HEK293T (cell line): ENCODE measurements at regions not wholly inside any gene's neighbourhood (a gene's known extent, or its start where the extent isn't known, plus 50 kb on each side); places are given as distances from the start of the nearest gene placed in this dataset.

Experiments
- CTCF ChIA-PET: fragments of 350-600 bp; formaldehyde crosslinking; extraction: SDS; loops from one replicate; lab custom pipeline; 2021; ENCODE audit warnings: antibody characterized with exemption, inconsistent platforms; lab: Yijun Ruan, JAX
- POLR2A ChIA-PET: fragments of 350-600 bp; formaldehyde crosslinking; extraction: SDS; loops from one replicate; lab custom pipeline; 2020; ENCODE audit warnings: antibody characterized with exemption, inconsistent platforms; lab: Yijun Ruan, JAX
- DNase-seq: peaks from one replicate; pipeline ENCODE4 v3.0.0; 2012; ENCODE audit warnings: mixed read lengths; ENCODE audit errors: extremely low spot score
- ARNT ChIP-seq: fragments of 450-650 bp; IDR thresholded peaks from 2 replicates; pipeline ENCODE4 v1.6.1; 2017; ENCODE audit warnings: mild to moderate bottlenecking
- BHLHE40 ChIP-seq: fragments of 450-650 bp; IDR thresholded peaks from 2 replicates; pipeline ENCODE4 v1.6.1; 2016; ENCODE audit warnings: mild to moderate bottlenecking, moderate library complexity, borderline replicate concordance
- CTBP1 ChIP-seq: fragments of 450-650 bp; IDR thresholded peaks from 2 replicates; pipeline ENCODE4 v1.6.1; 2016; ENCODE audit warnings: borderline replicate concordance
- ELF4 ChIP-seq: fragments of 450-650 bp; IDR thresholded peaks from 2 replicates; pipeline ENCODE4 v1.6.1; 2017; ENCODE audit warnings: antibody characterized with exemption
- FOXA1 ChIP-seq: fragments of 450-650 bp; IDR thresholded peaks from 2 replicates; pipeline ENCODE4 v1.6.1; 2016; ENCODE audit warnings: mild to moderate bottlenecking
- FOXK2 ChIP-seq: fragments of 450-650 bp; IDR thresholded peaks from 2 replicates; pipeline ENCODE4 v1.6.1; 2016; ENCODE audit warnings: mild to moderate bottlenecking
- FOXM1 ChIP-seq: fragments of 450-650 bp; IDR thresholded peaks from 2 replicates; pipeline ENCODE4 v1.6.1; 2017; ENCODE audit warnings: mild to moderate bottlenecking, borderline replicate concordance
- HDGF ChIP-seq: fragments of 450-650 bp; IDR thresholded peaks from 2 replicates; pipeline ENCODE4 v1.6.1; 2017; ENCODE audit warnings: antibody characterized with exemption, borderline replicate concordance
- L3MBTL2 ChIP-seq: fragments of 450-650 bp; conservative IDR thresholded peaks from 2 replicates; pipeline ENCODE4 v1.6.1; 2016; ENCODE audit warnings: mild to moderate bottlenecking
- LEF1 ChIP-seq: fragments of 450-650 bp; IDR thresholded peaks from 2 replicates; pipeline ENCODE4 v1.6.1; 2017; ENCODE audit warnings: mild to moderate bottlenecking, borderline replicate concordance
- NFRKB ChIP-seq: fragments of 450-650 bp; IDR thresholded peaks from 2 replicates; pipeline ENCODE4 v1.6.1; 2016; ENCODE audit warnings: mild to moderate bottlenecking, moderate library complexity
- PKNOX1 ChIP-seq: fragments of 450-650 bp; IDR thresholded peaks from 2 replicates; pipeline ENCODE4 v1.6.1; 2016
- SP1 ChIP-seq: fragments of 450-650 bp; IDR thresholded peaks from 2 replicates; pipeline ENCODE4 v1.6.1; 2017
- SUZ12 ChIP-seq: fragments of 450-650 bp; IDR thresholded peaks from 2 replicates; pipeline ENCODE4 v1.6.1; 2016; ENCODE audit warnings: mild to moderate bottlenecking
- TARDBP ChIP-seq: fragments of 450-650 bp; IDR thresholded peaks from 2 replicates; pipeline ENCODE4 v1.6.1; 2016
- ZNF384 ChIP-seq: fragments of 450-650 bp; IDR thresholded peaks from 2 replicates; pipeline ENCODE4 v1.6.1; 2016

- POLR2A ChIA-PET, result no interaction called here
- CTCF ChIA-PET, result no interaction called here
- DNase-seq, result no peak
- TF ChIP-seq ARNT (no peak), SP1 (no peak), HDGF (no peak), CTBP1 (no peak), NFRKB (no peak), ZNF384 (no peak), TARDBP (no peak), FOXA1 (no peak), BHLHE40 (no peak), FOXM1 (no peak), SUZ12 (no peak)
These were observed 331.7 kb downstream of the FRK start for GRCh38 chr6:115729036-115729435.

GRCh38 chr6:115728171-115728570, 332.5 kb downstream of the FRK start:
- TF ChIP-seq HDGF (no peak), LEF1 (no peak), L3MBTL2 (no peak), ZNF384 (no peak), PKNOX1 (no peak), SUZ12 (no peak), FOXA1 (no peak), ELF4 (no peak), SP1 (no peak), FOXM1 (no peak), FOXK2 (no peak), ARNT (no peak), TARDBP (no peak), CTBP1 (no peak), BHLHE40 (no peak), NFRKB (no peak)

GRCh38 chr6:115721564-115721963, 339.1 kb downstream of the FRK start:
- ChIA-PET CTCF (interaction anchor here (0.6 kb wide), 1 partner anchor 11 kb away, joined by 3 read pairs; no protein-coding TSS in a partner anchor), POLR2A (no interaction called here)
- no peak for TF ChIP-seq NFRKB
- no peak for DNase-seq

More at GRCh38 chr6:115728171-115728570, 332.5 kb downstream of the FRK start:
- ChIA-PET CTCF (no interaction called here), POLR2A (no interaction called here)
- DNase-seq, result no peak

- ChIA-PET CTCF (interaction anchor here (0.6 to 0.7 kb wide), 2 partner anchors 10 to 30 kb away, joined by 3 read pairs; no protein-coding TSS in a partner anchor), POLR2A (no interaction called here)
- DNase-seq, result no peak
- TF ChIP-seq L3MBTL2 (no peak), FOXM1 (no peak), TARDBP (no peak), LEF1 (no peak), HDGF (no peak), ARNT (no peak), NFRKB (no peak), BHLHE40 (no peak), FOXK2 (no peak), FOXA1 (no peak), PKNOX1 (no peak), SUZ12 (no peak), ELF4 (no peak), CTBP1 (no peak), SP1 (no peak), ZNF384 (no peak)
These were observed 339.8 kb downstream of the FRK start for GRCh38 chr6:115720900-115721299.

GRCh38 chr6:115717472-115717871, 343.2 kb downstream of the FRK start:
- ChIA-PET CTCF (interaction anchor here (0.7 kb wide), 1 partner anchor 228 kb away, joined by 3 read pairs; no protein-coding TSS in a partner anchor), POLR2A (no interaction called here)
- TF ChIP-seq FOXM1 (no peak), SP1 (no peak), PKNOX1 (no peak), FOXK2 (no peak), TARDBP (no peak), CTBP1 (no peak), ZNF384 (no peak), BHLHE40 (no peak), SUZ12 (no peak), NFRKB (no peak), L3MBTL2 (no peak)
- DNase-seq, result no peak

- POLR2A ChIA-PET, result no interaction called here
- TF ChIP-seq SP1 (no peak), NFRKB (no peak), ELF4 (no peak), FOXM1 (no peak), CTBP1 (no peak), PKNOX1 (no peak), LEF1 (no peak), FOXA1 (no peak), ZNF384 (no peak), SUZ12 (no peak), ARNT (no peak), BHLHE40 (no peak), TARDBP (no peak), FOXK2 (no peak), HDGF (no peak), L3MBTL2 (no peak)
- no peak for DNase-seq
- CTCF ChIA-PET, result interaction anchor here (0.7 kb wide), 1 partner anchor 229 kb away, joined by 3 read pairs; no protein-coding TSS in a partner anchor
These were observed 343.6 kb downstream of the FRK start for GRCh38 chr6:115717062-115717461.
